ENCODE measurements at regions not wholly inside any gene's neighbourhood (a gene's known extent, or its start where the extent isn't known, plus 50 kb on each side); places are given as distances from the start of the nearest gene placed in this dataset.
"Not testable (repeated sequence)": the region's sequence is repeated elsewhere in the genome, so short reads cannot be mapped to it uniquely, and the experiment has no call there.

GRCh38 chr1:181250038-181250437 lies 161.5 kb downstream of the IER5 start:
- Histone ChIP-seq H3K27me3 (no peaks in the 10 kb centered on the region), H3K36me3 (no peaks in the 10 kb centered on the region), H3K9me3 (no peaks in the 10 kb centered on the region), H3K4me3 (no peak overlapping the region), H3K4me1 (no peaks in the 10 kb centered on the region), H3K27ac (no peak overlapping the region)
- DNase-seq: no peak
- intact Hi-C loops (cut with DNase I; ENCODE audit: low total_unique reads): no loop called here
- TF ChIP-seq POLR2A (IDR thresholded peaks at IDR 0.05) (no peak), CTCF (IDR thresholded peaks at IDR 0.05) (no peak)

GRCh38 chr1:181251001-181251712 lies 162.7 kb downstream of the IER5 start:
- Histone ChIP-seq H3K4me1 (no peaks in the 10 kb centered on the region), H3K27ac (no peak overlapping the region), H3K36me3 (no peaks in the 10 kb centered on the region), H3K4me3 (no peak overlapping the region), H3K27me3 (no peaks in the 10 kb centered on the region), H3K9me3 (no peaks in the 10 kb centered on the region)
- intact Hi-C loops (cut with DNase I; ENCODE audit: low total_unique reads): no loop called here
- no peak for TF ChIP-seq POLR2A (IDR thresholded peaks at IDR 0.05)
- TF ChIP-seq CTCF (IDR thresholded peaks at IDR 0.05): no peak
- DNase-seq: peak in 1 of 2 donors; percentile 15

GRCh38 chr1:181251713-181252075 lies 163.2 kb downstream of the IER5 start:
- Histone ChIP-seq H3K9me3 (no peaks in the 10 kb centered on the region), H3K36me3 (no peaks in the 10 kb centered on the region), H3K27ac (no peak overlapping the region), H3K27me3 (no peaks in the 10 kb centered on the region), H3K4me3 (no peak overlapping the region), H3K4me1 (no peaks in the 10 kb centered on the region)
- no peak for DNase-seq
- TF ChIP-seq CTCF (IDR thresholded peaks at IDR 0.05) (no peak), POLR2A (IDR thresholded peaks at IDR 0.05) (no peak)
- intact Hi-C loops (cut with DNase I; ENCODE audit: low total_unique reads): no loop called here

GRCh38 chr1:181253601-181254000 lies 165.1 kb downstream of the IER5 start:
- H3K36me3 ChIP-seq; H3K27me3 ChIP-seq; H3K4me1 ChIP-seq; H3K9me3 ChIP-seq; H3K4me3 ChIP-seq; DNase-seq; intact Hi-C loops (cut with DNase I; ENCODE audit: low total_unique reads); H3K27ac ChIP-seq: not testable (repeated sequence)

- H3K27ac ChIP-seq: no peak overlapping the region
- no peak for DNase-seq
- H3K4me1 ChIP-seq: no peaks in the 10 kb centered on the region
- TF ChIP-seq CTCF (IDR thresholded peaks at IDR 0.05): no peak
- TF ChIP-seq POLR2A (IDR thresholded peaks at IDR 0.05): no peak
- no peaks in the 10 kb centered on the region for H3K36me3 ChIP-seq
- no peaks in the 10 kb centered on the region for H3K9me3 ChIP-seq
- intact Hi-C loops (cut with DNase I; ENCODE audit: low total_unique reads): no loop called here
- H3K4me3 ChIP-seq: no peak overlapping the region
- H3K27me3 ChIP-seq: no peaks in the 10 kb centered on the region
These were observed 166.9 kb downstream of the IER5 start for GRCh38 chr1:181255270-181255929.
